Sigmoid colon (tissue), 6 donors: ENCODE measurements at regions not wholly inside any gene's neighbourhood (a gene's known extent, or its start where the extent isn't known, plus 50 kb on each side); places are given as distances from the start of the nearest gene placed in this dataset.

ENCODE experiments used
- DNase-seq: peaks from one replicate; pipeline ENCODE4 v3.0.0-alpha.2; 2019
- H3K27ac ChIP-seq, 4 donors: fragments of 200-600 bp; sonication (generic); one replicate each; pipeline ENCODE4 v1.5.1; 2016 to 2019; ENCODE audit warnings: mild to moderate bottlenecking in 1 of 4
- H3K27me3 ChIP-seq, 3 donors: fragments of 200-600 bp; sonication (generic); one replicate each; pipeline ENCODE4 v1.5.1; 2019; ENCODE audit warnings: mild to moderate bottlenecking in 1 of 3
- H3K36me3 ChIP-seq, 4 donors: fragments of 200-600 bp; sonication (generic); one replicate each; pipeline ENCODE4 v1.5.1; 2016 to 2019
- H3K4me1 ChIP-seq, 4 donors: fragments of 200-600 bp; sonication (generic); one replicate each; pipeline ENCODE4 v1.5.1; 2017 to 2019
- H3K4me3 ChIP-seq, 4 donors: fragments of 200-600 bp; sonication (generic); one replicate each; pipeline ENCODE4 v1.5.1; 2017 to 2019; ENCODE audit warnings: mild to moderate bottlenecking in 2 of 4, moderate library complexity in 1 of 4
- H3K9me3 ChIP-seq, 4 donors: fragments of 200-600 bp in 3 of 4; sonication (generic) in 3 of 4; one replicate each; pipeline versions ENCODE4 v1.5.1 to v1.6.1; 2013 to 2019
- CTCF ChIP-seq, 4 experiments: fragments of 450-650 bp in 3 of 4; fragments of 200-600 bp in 1 of 4; IDR thresholded peaks; one replicate each; pipeline ENCODE4 v1.5.1; 2016 to 2019; ENCODE audit warnings: antibody characterized with exemption in 4 of 4, mild to moderate bottlenecking in 3 of 4, moderate library complexity in 2 of 4
- EP300 ChIP-seq, 4 donors: sonication (generic); formaldehyde crosslinking; IDR thresholded peaks; one replicate each; pipeline ENCODE4 v1.6.1; 2017; ENCODE audit warnings: antibody characterized with exemption in 4 of 4
- POLR2A ChIP-seq, 2 donors: fragments of 450-650 bp; IDR thresholded peaks; one replicate each; pipeline ENCODE4 v1.6.1; 2016; ENCODE audit warnings: antibody characterized with exemption in 2 of 2, mild to moderate bottlenecking in 2 of 2, moderate library complexity in 2 of 2
- POLR2AphosphoS5 ChIP-seq, 4 donors: sonication (generic); formaldehyde crosslinking; IDR thresholded peaks; one replicate each; pipeline ENCODE4 v1.6.1; 2017; ENCODE audit warnings: antibody characterized with exemption in 4 of 4
- WGBS, 2 donors: extraction: QIAGEN DNeasy Blood & Tissue Kit; methylation state at CpG; one replicate each; pipeline ENCODE4 v1.1.7; 2013; 5-methylcytosine and 5-hydroxymethylcytosine counted together
- intact Hi-C: fragments of 100-400 bp; cut with DNase I; formaldehyde crosslinking; loops from one replicate; pipeline ENCODE4 v1.15.1; 2023
- donor health status: healthy with polysubstance abuse.
- donor health status: healthy.

DNA sequence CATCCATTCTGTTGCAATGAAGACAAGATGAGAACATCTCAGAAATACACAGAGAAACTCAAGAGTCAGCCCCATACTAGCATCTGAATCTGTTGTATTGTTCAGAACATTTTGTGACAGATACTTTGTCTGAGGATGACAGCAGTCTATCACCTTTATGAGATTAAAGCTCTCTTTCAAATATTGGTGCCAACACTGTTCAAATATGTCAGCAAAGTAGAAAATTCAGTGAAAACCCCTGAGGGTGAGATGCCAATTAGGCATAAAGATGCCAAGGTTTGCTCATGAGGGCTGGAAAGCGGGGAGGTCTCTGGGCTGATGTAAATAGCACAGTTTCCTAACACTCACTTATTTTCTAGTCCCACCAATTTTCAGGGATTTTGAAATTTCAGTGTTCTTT lies 1054.2 kb upstream of the CRIM1 start:
- intact Hi-C loops: no loop called here
- Histone ChIP-seq H3K36me3 (no peaks in the 10 kb centered on the region), H3K4me1 (no peaks in the 10 kb centered on the region), H3K4me3 (no peak overlapping the region), H3K27ac (no peak overlapping the region), H3K27me3 (no peaks in the 10 kb centered on the region), H3K9me3 (no peaks in the 10 kb centered on the region)
- DNase-seq: no peak
- TF ChIP-seq POLR2AphosphoS5 (IDR thresholded peaks at IDR 0.05): no peak
- no peak for TF ChIP-seq POLR2A (IDR thresholded peaks at IDR 0.05)
- no peak for TF ChIP-seq CTCF (IDR thresholded peaks at IDR 0.05)
- WGBS, 2 donors: 84 to 89% methylated on average over 1 of the region's 1 CpG

DNA sequence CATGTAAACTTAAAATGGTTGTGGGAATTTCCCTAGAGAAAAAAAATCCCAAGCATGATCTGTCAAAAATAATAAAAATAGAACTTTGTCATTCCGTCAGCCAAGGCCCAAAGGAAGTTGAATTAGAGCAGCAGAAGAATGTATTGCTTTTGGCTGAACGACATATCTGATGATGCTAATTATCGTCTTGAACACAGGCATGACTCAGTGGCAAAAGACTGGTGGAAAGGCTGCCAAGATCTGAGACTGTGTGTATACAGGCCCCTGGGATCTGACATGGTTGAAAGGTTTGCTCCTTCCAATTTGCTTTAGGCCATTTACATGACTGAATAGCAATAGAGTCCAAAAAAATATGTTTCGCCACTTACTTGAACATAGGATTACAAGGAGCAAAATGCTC lies 1057.1 kb upstream of the CRIM1 start:
- intact Hi-C loops: no loop called here
- DNase-seq: no peak
- H3K4me1 ChIP-seq: no peaks in the 10 kb centered on the region
- H3K9me3 ChIP-seq: no peaks in the 10 kb centered on the region
- 73 to 79% methylated on average over 4 of the region's 4 CpGs for WGBS, 2 donors
- H3K27me3 ChIP-seq: no peaks in the 10 kb centered on the region
- no peak overlapping the region for H3K4me3 ChIP-seq
- H3K27ac ChIP-seq: no peak overlapping the region
- no peaks in the 10 kb centered on the region for H3K36me3 ChIP-seq
- TF ChIP-seq CTCF (IDR thresholded peaks at IDR 0.05) (no peak), POLR2AphosphoS5 (IDR thresholded peaks at IDR 0.05) (no peak), EP300 (IDR thresholded peaks at IDR 0.05) (no peak), POLR2A (IDR thresholded peaks at IDR 0.05) (no peak)

GRCh38 chr2:35297403-35297802 lies 1058.2 kb upstream of the CRIM1 start:
- H3K36me3 ChIP-seq: no peaks in the 10 kb centered on the region
- H3K27me3 ChIP-seq: no peaks in the 10 kb centered on the region
- no peak for DNase-seq
- no peaks in the 10 kb centered on the region for H3K4me1 ChIP-seq
- intact Hi-C loops: no loop called here
- no peak overlapping the region for H3K4me3 ChIP-seq
- no peaks in the 10 kb centered on the region for H3K9me3 ChIP-seq
- TF ChIP-seq POLR2AphosphoS5 (IDR thresholded peaks at IDR 0.05) (no peak), POLR2A (IDR thresholded peaks at IDR 0.05) (no peak)
- H3K27ac ChIP-seq: no peak overlapping the region
- 70 to 73% methylated on average over 4 of the region's 4 CpGs for WGBS, 2 donors

DNA sequence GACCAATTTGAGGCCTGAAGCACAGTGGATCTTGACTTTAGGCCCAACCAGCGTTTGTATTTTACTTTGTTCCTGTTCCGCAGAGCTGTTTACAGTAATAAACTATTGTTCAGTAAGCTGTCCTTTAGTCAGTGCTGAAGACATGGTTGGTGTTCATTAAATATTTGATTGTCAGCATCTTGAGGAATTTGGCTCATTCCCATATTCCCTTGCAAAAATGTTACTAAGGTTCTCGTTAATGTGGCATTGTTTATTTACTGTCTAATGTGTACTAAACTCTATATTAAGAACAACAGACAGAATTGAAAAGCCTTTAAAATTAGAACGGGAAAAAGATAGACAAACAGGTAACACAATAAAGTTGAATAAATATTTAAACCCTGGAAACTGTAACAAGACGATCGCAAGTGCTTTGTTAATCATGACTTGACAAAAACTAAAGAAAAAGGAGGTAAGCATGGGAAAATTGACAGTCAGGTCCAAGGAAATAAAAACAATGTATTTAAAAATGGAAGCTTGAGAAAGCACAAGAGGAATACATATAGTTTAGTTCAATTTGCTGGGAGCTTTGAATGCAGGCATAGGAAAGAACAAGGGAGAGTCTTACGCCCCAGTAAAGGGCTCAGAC lies 1060.8 kb upstream of the CRIM1 start:
- WGBS, 2 donors: 64 to 78% methylated on average over 7 of the region's 7 CpGs
- Histone ChIP-seq H3K4me3 (no peak overlapping the region), H3K27ac (no peak overlapping the region), H3K4me1 (no peaks in the 10 kb centered on the region), H3K36me3 (no peaks in the 10 kb centered on the region), H3K9me3 (no peaks in the 10 kb centered on the region), H3K27me3 (no peaks in the 10 kb centered on the region)
- no peak for DNase-seq
- TF ChIP-seq POLR2AphosphoS5 (IDR thresholded peaks at IDR 0.05): no peak
- intact Hi-C loops: no loop called here

DNA sequence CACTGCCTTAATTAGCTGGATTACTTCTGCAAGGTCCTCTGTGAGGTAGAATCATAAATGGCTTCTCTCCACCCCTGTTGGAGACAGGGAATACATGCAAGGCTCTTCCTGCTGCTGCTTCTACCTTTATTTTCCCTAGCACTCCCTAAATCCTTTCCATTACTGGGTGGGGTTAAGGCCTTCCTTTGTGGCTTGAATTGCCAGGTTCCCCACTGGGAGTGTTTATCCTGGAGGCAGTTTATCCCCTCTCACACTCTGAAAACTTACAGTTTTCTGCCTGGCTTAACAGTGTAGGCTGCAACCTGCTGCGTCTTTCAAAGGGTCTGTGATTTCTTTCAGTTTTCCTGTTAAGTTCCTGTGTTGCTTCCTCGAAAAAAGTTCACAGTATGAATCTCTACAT lies 1062.3 kb upstream of the CRIM1 start:
- intact Hi-C loops: no loop called here
- TF ChIP-seq CTCF (IDR thresholded peaks at IDR 0.05): no peak
- TF ChIP-seq EP300 (IDR thresholded peaks at IDR 0.05): no peak
- TF ChIP-seq POLR2A (IDR thresholded peaks at IDR 0.05): no peak
- TF ChIP-seq POLR2AphosphoS5 (IDR thresholded peaks at IDR 0.05): no peak
- Histone ChIP-seq H3K4me3 (no peak overlapping the region), H3K27ac (no peak overlapping the region), H3K36me3 (no peaks in the 10 kb centered on the region), H3K4me1 (no peaks in the 10 kb centered on the region), H3K9me3 (no peaks in the 10 kb centered on the region), H3K27me3 (no peaks in the 10 kb centered on the region)
- WGBS, 2 donors: 41 to 47% methylated on average over 2 of the region's 2 CpGs
- no peak for DNase-seq

GRCh38 chr2:35292199-35292598 lies 1063.4 kb upstream of the CRIM1 start:
- 76 to 84% methylated on average over 2 of the region's 2 CpGs for whole genome bisulfite sequencing, 2 donors
- no peak overlapping the region for H3K4me3 ChIP-seq

More at GRCh38 chr2:35292199-35292598, 1063.4 kb upstream of the CRIM1 start:
- intact Hi-C loops: no loop called here
- H3K27ac ChIP-seq: no peak overlapping the region
- TF ChIP-seq POLR2A (IDR thresholded peaks at IDR 0.05): no peak
- TF ChIP-seq CTCF (IDR thresholded peaks at IDR 0.05): no peak
- no peak for TF ChIP-seq POLR2AphosphoS5 (IDR thresholded peaks at IDR 0.05)
- TF ChIP-seq EP300 (IDR thresholded peaks at IDR 0.05): no peak
- no peaks in the 10 kb centered on the region for H3K27me3 ChIP-seq
- no peak for DNase-seq
- no peaks in the 10 kb centered on the region for H3K4me1 ChIP-seq
- no peaks in the 10 kb centered on the region for H3K9me3 ChIP-seq
- H3K36me3 ChIP-seq: no peaks in the 10 kb centered on the region
